Trophoblast cell (in vitro differentiated cells and primary cell): ENCODE measurements at regions not wholly inside any gene's neighbourhood (a gene's known extent, or its start where the extent isn't known, plus 50 kb on each side); places are given as distances from the start of the nearest gene placed in this dataset.
"Not testable (repeated sequence)": the region's sequence is repeated elsewhere in the genome, so short reads cannot be mapped to it uniquely, and the experiment has no call there.

Source experiments
- DNase-seq, 2 donors: peaks; one replicate each; pipeline ENCODE4 v3.0.0-alpha.2; 2016
- H2AFZ ChIP-seq: 2 replicates; pipeline ENCODE4 v1.6.1; 2013; ENCODE audit warnings: low read length, moderate library complexity, mild to moderate bottlenecking; ENCODE audit not compliant: insufficient read depth, poor library complexity
- H2AK5ac ChIP-seq: 2 replicates; pipeline ENCODE4 v1.6.1; 2013; ENCODE audit warnings: mild to moderate bottlenecking, low read length
- H2BK120ac ChIP-seq: 2 replicates; pipeline ENCODE4 v1.6.1; 2013; ENCODE audit warnings: low read length, mild to moderate bottlenecking, moderate library complexity; ENCODE audit not compliant: insufficient read depth, poor library complexity
- H2BK12ac ChIP-seq: 2 replicates; pipeline ENCODE4 v1.6.1; 2013; ENCODE audit warnings: mild to moderate bottlenecking, low read length, moderate library complexity
- H2BK5ac ChIP-seq: 2 replicates; pipeline ENCODE4 v1.6.1; 2013; ENCODE audit warnings: low read length, low read depth, moderate library complexity, mild to moderate bottlenecking; ENCODE audit not compliant: poor library complexity
- H3K14ac ChIP-seq: 2 replicates; pipeline ENCODE4 v1.6.1; 2013; ENCODE audit warnings: mild to moderate bottlenecking, low read length
- H3K18ac ChIP-seq: 2 replicates; pipeline ENCODE4 v1.6.1; 2013; ENCODE audit warnings: mild to moderate bottlenecking, low read length
- H3K23ac ChIP-seq: 2 replicates; pipeline ENCODE4 v1.6.1; 2013; ENCODE audit warnings: low read length
- H3K27ac ChIP-seq: 2 replicates; pipeline ENCODE4 v1.5.1; 2013; ENCODE audit warnings: low read depth, mild to moderate bottlenecking, inconsistent platforms, low read length, moderate library complexity
- H3K27me3 ChIP-seq: 2 replicates; pipeline ENCODE4 v1.6.1; 2013; ENCODE audit warnings: inconsistent platforms, mild to moderate bottlenecking, low read length, moderate library complexity; ENCODE audit not compliant: insufficient read depth
- H3K36me3 ChIP-seq, 2 experiments: 1 replicate in 1 of 2; 2 replicates in 1 of 2; pipeline ENCODE4 v1.6.1; 2013; ENCODE audit warnings: low read length in 2 of 2, mild to moderate bottlenecking in 2 of 2, moderate library complexity in 1 of 2; ENCODE audit not compliant: insufficient read depth in 2 of 2, control insufficient read depth in 1 of 2
- H3K4ac ChIP-seq: 2 replicates; pipeline ENCODE4 v1.6.1; 2013; ENCODE audit warnings: low read depth, mild to moderate bottlenecking, low read length, moderate library complexity
- H3K4me1 ChIP-seq, 2 experiments: 1 replicate in 1 of 2; 2 replicates in 1 of 2; pipeline ENCODE4 v1.6.1; 2013; ENCODE audit warnings: low read length in 2 of 2, mild to moderate bottlenecking in 2 of 2, moderate library complexity in 1 of 2; ENCODE audit not compliant: insufficient read depth in 2 of 2, control insufficient read depth in 1 of 2
- H3K4me2 ChIP-seq: 2 replicates; pipeline ENCODE4 v1.6.1; 2013; ENCODE audit warnings: inconsistent platforms, mild to moderate bottlenecking, low read length, moderate library complexity
- H3K4me3 ChIP-seq: 2 replicates; pipeline ENCODE4 v1.5.1; 2013; ENCODE audit warnings: mild to moderate bottlenecking, low read depth, low read length, inconsistent platforms
- H3K79me1 ChIP-seq: one replicate; pipeline ENCODE4 v1.6.1; 2013; ENCODE audit warnings: low read length
- H3K79me2 ChIP-seq: 2 replicates; pipeline ENCODE4 v1.6.1; 2013; ENCODE audit warnings: low read length, mild to moderate bottlenecking; ENCODE audit not compliant: control insufficient read depth, insufficient read depth, poor library complexity
- H3K9ac ChIP-seq: 2 replicates; pipeline ENCODE4 v1.6.1; 2013; ENCODE audit warnings: mild to moderate bottlenecking, low read length
- H3K9me3 ChIP-seq: 2 replicates; pipeline ENCODE4 v1.6.1; 2013; ENCODE audit warnings: low read depth, mild to moderate bottlenecking, control low read depth, inconsistent platforms, low read length; ENCODE audit not compliant: insufficient read depth
- H4K12ac ChIP-seq: 2 replicates; pipeline ENCODE4 v1.6.1; 2013; ENCODE audit warnings: low read depth, mild to moderate bottlenecking, low read length, moderate library complexity
- H4K8ac ChIP-seq: 2 replicates; pipeline ENCODE4 v1.6.1; 2013; ENCODE audit warnings: low read depth, mild to moderate bottlenecking, low read length, moderate library complexity
- H4K91ac ChIP-seq: one replicate; pipeline ENCODE4 v1.6.1; 2013; ENCODE audit warnings: low read depth, mild to moderate bottlenecking, low read length, moderate library complexity
- WGBS: extraction: QIAGEN DNeasy Blood & Tissue Kit; methylation state at CpG from one replicate; pipeline ENCODE4 v1.1.7; 2013; ENCODE audit warnings: missing lambda C conversion rate; ENCODE audit not compliant: insufficient read length, insufficient coverage; ENCODE audit errors: extremely low coverage; 5-methylcytosine and 5-hydroxymethylcytosine counted together

GRCh38 chr9:65389216-65389615 is 104.2 kb upstream of the FOXD4L5 start:
- H2BK120ac ChIP-seq, H2BK12ac ChIP-seq, H3K23ac ChIP-seq, H4K8ac ChIP-seq, H3K79me2 ChIP-seq, H3K27ac ChIP-seq, H3K9ac ChIP-seq, H3K4ac ChIP-seq, H2AFZ ChIP-seq, H3K18ac ChIP-seq, H3K14ac ChIP-seq, H3K36me3 ChIP-seq, H3K9me3 ChIP-seq, H4K91ac ChIP-seq, H2AK5ac ChIP-seq, H3K4me1 ChIP-seq, DNase-seq, H3K4me2 ChIP-seq, H3K27me3 ChIP-seq, H3K79me1 ChIP-seq, H2BK5ac ChIP-seq, H3K4me3 ChIP-seq, H4K12ac ChIP-seq: not testable (repeated sequence)
- WGBS, result no CpG with 5 or more reads among the region's 28 CpGs

- H3K36me3 ChIP-seq, H3K18ac ChIP-seq, H4K12ac ChIP-seq, H3K4me1 ChIP-seq, H3K23ac ChIP-seq, H3K14ac ChIP-seq, H3K79me2 ChIP-seq, H3K27ac ChIP-seq, H3K9me3 ChIP-seq, H2AFZ ChIP-seq, H2BK5ac ChIP-seq, H4K91ac ChIP-seq, H3K9ac ChIP-seq, H3K27me3 ChIP-seq, H2AK5ac ChIP-seq, H2BK12ac ChIP-seq, H3K4me3 ChIP-seq, H3K79me1 ChIP-seq, H2BK120ac ChIP-seq, H3K4ac ChIP-seq, H4K8ac ChIP-seq: not testable (repeated sequence)
- no CpG with 5 or more reads among the region's 28 CpGs for WGBS
- peak overlapping the region; percentile 35 for H3K4me2 ChIP-seq
- DNase-seq, result peak; percentile 63 to 89
Measured at GRCh38 chr9:65386699-65387098, 101.7 kb upstream of the FOXD4L5 start.

- H3K27ac ChIP-seq, H2AK5ac ChIP-seq, H3K79me1 ChIP-seq, H2AFZ ChIP-seq, H3K9ac ChIP-seq, H3K23ac ChIP-seq, H3K4me3 ChIP-seq, H4K12ac ChIP-seq, H3K4ac ChIP-seq, H3K9me3 ChIP-seq, H3K14ac ChIP-seq, H3K4me1 ChIP-seq, H3K79me2 ChIP-seq, H3K18ac ChIP-seq, H2BK12ac ChIP-seq, H2BK5ac ChIP-seq, H4K8ac ChIP-seq, DNase-seq, H3K4me2 ChIP-seq, H3K27me3 ChIP-seq, H4K91ac ChIP-seq, H2BK120ac ChIP-seq, H3K36me3 ChIP-seq: not testable (repeated sequence)
- no CpG with 5 or more reads among the region's 18 CpGs for WGBS
Measured at GRCh38 chr9:65386191-65386590, 101.2 kb upstream of the FOXD4L5 start.

GRCh38 chr9:65385655-65386024 is 100.6 kb upstream of the FOXD4L5 start:
- H2BK5ac ChIP-seq, H3K4me1 ChIP-seq, H2BK12ac ChIP-seq, H3K27ac ChIP-seq, H3K79me1 ChIP-seq, DNase-seq, H4K8ac ChIP-seq, H4K91ac ChIP-seq, H2AK5ac ChIP-seq, H3K4me3 ChIP-seq, H3K9ac ChIP-seq, H3K27me3 ChIP-seq, H3K4me2 ChIP-seq, H4K12ac ChIP-seq, H2BK120ac ChIP-seq, H3K4ac ChIP-seq, H3K36me3 ChIP-seq, H3K14ac ChIP-seq, H3K79me2 ChIP-seq, H3K23ac ChIP-seq, H3K18ac ChIP-seq, H2AFZ ChIP-seq, H3K9me3 ChIP-seq: not testable (repeated sequence)
- WGBS, result no CpG with 5 or more reads among the region's 22 CpGs
